ENCODE measurements at regions not wholly inside any gene's neighbourhood (a gene's known extent, or its start where the extent isn't known, plus 50 kb on each side); places are given as distances from the start of the nearest gene placed in this dataset.
"Not testable (repeated sequence)": the region's sequence is repeated elsewhere in the genome, so short reads cannot be mapped to it uniquely, and the experiment has no call there.

DNA sequence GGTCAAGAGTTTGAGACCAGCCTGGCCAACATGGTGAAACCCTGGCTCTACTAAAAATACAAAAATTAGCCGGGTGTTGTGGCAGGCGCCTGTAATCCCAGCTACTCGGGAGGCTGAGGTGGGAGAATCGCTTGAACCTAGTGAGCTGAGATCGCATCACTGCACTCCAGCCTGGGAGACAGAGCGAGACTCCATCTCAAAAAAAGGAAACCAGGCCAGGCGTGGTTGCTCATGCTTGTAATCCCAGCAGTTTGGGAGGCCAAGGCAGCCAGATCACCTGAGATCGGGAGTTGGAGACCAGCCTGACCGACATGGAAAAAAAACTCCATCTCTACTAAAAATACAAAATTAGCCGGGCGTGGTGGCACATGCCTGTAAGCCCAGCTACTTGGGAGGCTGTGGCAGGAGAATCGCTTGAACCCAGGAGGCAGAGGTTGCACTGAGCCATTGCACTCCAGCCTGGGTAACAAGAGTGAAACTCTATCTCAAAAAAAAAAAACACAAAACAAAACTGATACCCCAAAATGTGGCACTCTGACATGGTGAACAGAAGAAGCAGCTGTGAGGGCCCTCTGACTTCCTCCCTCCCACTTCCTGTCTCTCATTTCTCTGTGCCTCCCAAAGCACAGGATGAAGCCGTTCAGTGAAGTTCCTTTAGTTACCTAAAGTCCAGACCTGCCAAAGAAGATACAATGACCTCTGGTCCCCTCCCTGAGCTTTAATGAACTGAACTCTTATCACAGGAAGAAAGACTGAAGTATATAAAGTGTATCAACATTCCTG lies 93.2 kb upstream of the GRIN2A start:
- not testable (repeated sequence) for DNase-seq

DNA sequence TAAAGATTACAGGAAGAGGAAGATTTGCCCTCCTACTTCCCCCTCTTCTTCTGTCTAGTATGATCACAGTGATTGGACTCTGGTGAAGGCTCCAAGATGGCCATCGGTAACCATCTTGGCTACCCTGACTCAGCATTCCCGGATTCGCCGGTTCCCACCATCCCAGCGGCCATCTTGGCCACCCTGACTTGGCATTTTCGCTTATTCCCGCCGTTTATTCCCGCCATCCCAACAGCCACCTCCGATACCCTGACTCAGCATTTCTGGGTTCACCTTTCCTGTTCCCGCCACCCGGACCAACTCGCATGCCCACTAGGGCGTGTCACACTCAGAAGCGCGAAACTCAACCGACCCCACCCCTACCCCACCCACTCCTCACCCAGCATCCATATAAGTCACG lies 95.4 kb upstream of the GRIN2A start:
- DNase-seq, result no peak

DNA sequence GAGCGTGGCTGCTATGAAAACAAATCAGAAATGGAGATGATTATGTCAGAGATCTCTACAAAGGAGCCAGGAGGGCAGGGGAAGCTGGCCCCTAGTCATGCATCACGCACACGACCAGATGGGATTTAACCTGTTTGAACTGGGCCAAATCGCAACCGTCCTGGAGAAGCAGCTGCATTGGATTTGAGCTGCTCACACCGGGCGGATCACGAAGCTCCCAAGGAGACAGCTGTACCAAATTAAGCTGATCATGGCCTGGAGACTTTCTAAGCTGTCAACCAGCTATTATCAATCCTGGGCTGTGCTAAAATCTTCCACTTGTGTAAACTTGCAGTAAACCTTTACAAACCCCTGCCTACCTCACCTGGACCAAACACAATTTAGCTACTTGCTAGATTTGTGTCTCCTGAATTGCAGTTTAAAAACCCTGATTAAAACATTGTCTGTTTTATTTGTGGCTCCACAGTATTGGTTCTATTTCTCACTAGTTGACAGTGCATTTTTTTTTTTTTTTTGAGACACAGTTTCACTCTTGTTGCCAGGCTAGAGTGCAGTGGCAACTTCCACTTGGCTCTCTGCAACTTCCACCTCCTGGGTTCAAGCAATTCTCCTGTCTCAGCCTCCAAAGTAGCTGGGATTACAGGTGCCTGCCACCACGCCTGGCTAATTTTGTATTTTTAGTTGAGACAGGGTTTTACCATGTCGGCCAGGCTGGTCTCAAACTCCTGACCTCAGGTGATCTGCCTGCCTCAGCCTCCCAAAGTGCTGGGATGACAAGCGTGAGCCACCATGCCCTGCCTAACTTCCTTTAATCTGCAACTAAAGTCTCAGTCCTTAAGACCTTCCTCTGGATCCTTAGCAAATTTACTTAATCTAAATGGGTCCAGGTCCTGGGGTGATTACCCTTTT lies 98.3 kb upstream of the GRIN2A start:
- no peak for DNase-seq

DNA sequence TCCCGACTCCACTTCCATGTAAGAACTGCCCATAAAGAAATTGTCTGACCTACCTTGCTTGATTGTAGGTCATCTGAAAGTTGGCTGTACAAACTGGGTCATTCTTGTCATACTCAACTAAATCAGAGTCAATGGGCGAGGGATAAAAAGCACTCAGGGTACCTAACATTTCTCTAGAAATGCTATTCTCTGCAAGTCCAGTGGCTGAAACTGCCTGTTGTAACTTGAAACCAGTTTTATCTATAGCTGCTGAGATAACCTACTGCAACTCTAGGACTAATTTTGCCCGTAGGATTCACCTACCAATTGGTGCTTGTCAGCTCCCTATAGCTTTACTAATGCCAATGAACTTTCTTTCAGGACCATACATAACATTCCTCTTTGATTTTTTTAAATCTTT lies 100.1 kb upstream of the GRIN2A start:
- DNase-seq, result no peak

DNA sequence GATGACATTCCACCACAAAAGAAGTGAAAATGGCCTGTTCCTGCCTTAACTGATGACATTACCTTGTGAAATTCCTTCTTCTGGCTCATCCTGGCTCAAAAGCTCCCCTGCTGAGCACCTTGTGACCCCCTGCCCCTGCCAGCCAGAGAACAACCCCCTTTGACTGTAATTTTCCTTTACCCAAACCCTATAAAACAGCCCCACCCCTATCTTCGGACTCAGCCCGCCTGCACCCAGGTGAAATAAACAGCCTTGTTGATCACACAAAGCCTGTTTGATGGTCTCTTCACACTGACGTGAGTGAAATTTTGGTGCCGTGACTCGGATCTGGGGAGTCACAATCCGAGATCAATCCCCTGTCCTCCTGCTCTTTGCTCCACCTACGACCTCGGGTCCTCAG lies 101.0 kb upstream of the GRIN2A start:
- DNase-seq, result not testable (repeated sequence)

DNA sequence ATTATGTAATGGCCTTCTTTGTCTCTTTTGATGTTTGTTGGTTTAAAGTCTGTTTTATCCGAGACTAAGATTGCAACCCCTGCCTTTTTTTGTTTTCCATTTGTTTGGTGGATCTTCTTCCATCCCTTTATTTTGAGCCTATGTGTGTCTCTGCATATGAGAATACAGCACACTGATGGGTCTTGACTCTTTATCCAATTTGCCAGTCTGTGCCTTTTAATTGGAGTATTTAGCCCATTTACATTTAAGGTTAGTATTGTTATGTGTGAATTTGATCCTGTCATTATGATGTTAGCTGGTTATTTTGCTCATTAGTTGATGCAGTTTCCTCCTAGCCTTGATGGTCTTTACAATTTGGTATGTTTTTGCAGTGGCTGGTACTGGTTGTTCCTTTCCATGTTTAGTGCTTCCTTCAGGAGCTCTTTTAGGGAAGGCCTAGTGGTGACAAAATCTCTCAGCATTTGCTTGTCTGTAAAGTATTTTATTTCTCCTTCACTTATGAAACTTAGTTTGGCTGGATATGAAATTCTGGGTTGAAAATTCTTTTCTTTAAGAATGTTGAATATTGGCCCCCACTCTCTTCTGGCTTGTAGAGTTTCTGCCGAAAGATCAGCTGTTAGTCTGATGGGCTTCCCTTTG lies 95.3 kb upstream of the ATF7IP2 start:
- not testable (repeated sequence) for DNase-seq

DNA sequence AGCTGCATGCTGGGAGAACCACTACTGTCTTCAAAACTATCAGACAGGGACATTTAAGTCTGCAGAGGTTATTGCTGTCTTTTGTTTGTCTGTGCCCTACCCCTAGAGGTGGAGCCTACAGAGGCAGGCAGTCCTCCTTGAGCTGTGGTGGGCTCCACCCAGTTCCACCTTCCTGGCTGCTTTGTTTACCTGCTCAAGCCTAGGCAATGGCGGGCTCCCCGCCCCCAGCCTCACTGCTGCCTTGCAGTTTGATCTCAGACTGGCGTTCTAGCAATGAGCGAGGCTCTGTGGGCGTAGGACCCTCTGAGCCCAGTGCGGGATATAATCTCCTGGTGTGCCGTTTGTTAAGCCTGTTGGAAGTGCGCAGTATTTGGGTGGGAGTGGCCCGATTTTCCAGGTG lies 93.7 kb upstream of the ATF7IP2 start:
- DNase-seq, result not testable (repeated sequence)

DNA sequence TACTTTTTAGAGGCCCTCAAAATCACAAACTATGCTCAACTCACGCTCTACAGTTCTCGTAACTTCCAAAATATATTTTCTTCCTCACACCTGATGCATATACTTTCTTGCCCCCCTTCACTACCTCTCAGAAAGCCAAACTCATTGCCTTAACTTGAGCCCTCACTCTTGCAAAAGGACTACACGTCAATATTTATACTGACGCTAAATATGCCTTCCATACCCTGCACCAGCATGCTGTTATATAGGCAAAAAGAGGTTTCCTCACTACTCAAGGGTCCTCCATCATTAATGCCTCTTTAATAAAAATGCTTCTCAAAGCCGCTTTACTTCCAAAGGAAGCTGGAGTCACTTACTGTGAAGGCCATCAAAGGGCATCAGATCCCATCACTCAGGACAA lies 92.9 kb upstream of the ATF7IP2 start:
- DNase-seq, result not testable (repeated sequence)

DNA sequence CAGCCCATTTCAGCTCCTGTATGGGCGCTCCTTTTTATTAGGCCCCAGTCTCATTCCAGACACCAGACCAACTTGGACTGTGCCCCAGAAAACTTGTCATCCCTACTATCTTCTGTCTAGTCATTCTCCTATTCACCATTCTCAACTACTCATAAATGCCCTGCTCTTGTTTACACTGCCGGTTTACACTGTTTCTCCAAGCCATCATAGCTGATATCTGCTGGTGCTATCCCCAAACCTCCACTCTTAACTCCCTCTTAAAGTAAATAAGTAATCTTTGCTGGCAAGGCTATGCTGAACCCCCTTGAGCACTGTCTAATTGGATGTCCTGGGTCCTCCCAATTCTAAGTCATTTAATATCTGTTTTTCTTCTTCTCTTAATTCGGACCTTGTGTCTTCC lies 91.7 kb upstream of the ATF7IP2 start:
- not testable (repeated sequence) for DNase-seq

DNA sequence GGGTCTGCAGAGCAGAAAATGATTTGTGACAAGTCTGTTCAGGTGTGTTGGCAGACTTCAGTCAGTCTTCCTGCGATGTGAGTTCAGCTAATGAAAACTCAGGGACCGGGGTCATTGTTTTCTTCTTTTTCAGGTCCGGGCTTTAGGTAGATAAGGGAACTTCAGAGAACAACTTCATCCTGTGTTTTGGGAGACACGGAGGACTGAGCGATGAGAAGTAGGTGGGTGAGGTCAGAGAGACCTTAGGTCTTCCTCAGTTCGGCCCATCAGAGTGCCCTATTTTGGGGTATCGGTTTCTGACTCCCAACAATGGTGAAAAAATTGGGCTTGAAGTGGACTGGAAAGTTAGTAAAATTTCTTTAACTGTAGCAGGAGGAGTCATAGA lies 88.9 kb upstream of the ATF7IP2 start:
- DNase-seq, result no peak

DNA sequence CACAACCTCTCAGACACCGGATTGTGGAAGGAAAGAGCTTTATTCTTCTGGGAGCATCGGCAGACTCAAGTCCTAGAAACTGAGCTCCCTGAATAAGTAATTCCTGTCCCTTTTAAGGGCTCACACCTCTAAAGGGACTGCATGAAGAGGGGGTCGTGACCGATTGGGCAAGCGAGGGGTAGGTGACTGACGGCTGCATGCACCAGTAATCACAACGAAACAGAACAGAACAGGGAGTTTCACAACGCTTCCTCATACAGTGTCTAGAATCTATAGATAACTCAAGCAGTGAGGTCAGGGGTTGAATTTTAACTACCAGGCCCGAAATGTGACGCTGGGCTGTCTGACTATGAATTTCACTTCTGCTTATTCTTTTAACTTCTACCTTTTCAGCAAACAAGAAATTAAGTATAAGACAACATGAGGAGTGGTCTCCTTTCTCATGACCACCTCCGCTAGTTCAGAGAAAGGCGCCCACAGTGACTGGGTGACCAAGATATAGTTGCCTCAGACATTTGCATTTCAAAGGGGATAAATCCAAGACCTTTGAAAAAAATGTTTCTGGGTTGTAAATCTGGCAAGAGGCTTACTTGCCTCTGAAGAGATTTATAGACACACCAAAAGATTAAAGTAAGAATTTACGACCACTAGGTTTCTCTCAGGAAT lies 88.4 kb upstream of the ATF7IP2 start:
- DNase-seq, result no peak

DNA sequence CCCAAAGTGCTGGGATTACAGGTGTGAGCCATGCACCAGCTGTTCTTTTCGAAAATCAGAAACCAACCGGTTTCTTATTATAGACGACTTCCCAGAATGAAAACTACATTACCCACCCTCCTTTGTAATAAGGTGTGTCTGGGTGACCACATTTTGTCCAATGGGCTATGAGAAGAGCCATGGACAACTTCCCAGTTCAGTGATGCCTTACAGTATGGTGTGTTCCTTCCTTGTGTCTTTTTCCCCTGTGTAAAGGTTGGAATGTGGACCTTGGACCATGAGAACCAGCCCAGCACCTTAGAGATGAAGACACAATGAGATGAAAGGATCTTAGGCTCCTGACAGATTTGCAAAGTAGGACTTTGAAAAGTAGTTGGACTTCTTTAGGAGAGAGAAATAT lies 85.0 kb upstream of the ATF7IP2 start:
- no peak for DNase-seq

DNA sequence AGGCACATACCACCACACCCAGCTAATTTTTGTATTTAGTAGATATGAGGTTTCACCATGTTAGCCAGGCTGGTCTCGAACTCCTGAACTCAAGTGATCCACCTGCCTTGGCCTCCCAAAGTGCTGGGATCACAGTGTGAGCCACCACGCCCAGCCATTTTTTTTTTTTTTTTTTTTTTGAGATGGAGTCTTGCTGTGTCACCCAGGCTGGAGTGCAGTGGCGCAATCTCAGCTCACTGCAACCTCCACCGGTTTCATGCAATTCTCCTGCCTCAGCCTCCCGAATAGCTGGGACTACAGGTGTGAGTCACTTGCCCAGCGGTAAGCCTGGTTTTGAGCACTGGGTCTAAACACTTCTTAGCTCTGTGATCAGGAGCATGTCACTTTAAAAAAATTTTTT lies 84.3 kb upstream of the ATF7IP2 start:
- not testable (repeated sequence) for DNase-seq

DNA sequence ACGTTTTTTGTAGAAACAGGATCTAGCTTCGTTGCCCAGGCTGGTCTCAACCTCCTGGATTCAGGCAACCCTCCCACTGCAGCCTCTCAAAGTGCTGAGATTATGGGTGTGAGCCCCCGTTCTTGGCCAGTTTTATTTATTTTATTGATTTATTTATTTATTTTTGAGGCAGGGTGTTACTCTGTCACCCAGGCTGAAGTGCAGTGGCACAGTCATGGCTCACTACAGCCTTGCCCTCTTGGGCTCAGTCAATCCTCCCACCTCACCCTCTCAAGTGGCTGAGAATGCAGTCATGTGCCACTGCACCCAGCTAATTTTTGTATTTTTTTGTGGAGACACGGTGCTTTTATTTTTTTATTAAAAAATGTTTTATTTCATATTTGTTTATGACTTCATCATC lies 79.9 kb upstream of the ATF7IP2 start:
- DNase-seq, result no peak

DNA sequence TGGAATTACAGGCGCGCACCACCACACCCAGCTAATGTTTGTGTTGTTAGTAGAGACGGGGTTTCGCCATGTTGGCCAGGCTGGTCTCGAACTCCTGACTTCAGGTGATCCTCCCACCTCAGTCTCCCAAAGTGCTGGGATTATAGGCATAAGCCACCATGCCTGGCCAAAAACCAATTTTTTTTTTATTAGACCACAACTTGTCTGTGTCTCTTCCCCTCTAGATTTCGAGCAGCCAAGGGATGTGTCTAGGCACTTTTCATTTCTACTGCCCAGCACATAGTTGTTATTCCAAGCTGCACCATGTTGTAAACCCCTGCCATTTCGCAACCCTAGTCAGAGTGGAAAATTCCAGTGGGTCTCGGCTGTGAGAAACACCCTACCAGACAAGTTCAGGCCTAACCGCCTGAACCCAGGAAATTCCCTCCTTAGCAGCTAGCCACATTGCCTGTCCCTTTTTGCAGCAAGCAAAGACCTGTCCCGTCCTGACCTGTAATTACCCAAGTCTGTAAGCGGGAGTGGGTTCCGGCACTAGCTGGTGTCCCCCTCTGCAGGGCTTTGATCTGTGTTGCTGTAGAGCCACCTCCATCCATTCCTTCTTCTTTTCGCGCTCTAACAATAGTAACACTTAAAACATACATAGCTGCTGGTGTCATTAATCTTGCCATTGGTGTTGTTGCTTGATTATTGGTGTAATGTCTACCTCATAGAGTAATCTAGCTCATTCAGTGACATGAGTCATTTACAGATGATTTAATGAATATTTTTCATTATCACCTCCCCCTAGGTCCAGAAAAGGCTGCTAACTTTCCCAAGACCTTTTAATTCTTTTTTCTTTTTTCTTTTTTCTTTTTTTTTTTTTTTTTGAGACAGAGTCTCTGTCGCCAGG lies 77.3 kb upstream of the ATF7IP2 start:
- DNase-seq, result no peak

DNA sequence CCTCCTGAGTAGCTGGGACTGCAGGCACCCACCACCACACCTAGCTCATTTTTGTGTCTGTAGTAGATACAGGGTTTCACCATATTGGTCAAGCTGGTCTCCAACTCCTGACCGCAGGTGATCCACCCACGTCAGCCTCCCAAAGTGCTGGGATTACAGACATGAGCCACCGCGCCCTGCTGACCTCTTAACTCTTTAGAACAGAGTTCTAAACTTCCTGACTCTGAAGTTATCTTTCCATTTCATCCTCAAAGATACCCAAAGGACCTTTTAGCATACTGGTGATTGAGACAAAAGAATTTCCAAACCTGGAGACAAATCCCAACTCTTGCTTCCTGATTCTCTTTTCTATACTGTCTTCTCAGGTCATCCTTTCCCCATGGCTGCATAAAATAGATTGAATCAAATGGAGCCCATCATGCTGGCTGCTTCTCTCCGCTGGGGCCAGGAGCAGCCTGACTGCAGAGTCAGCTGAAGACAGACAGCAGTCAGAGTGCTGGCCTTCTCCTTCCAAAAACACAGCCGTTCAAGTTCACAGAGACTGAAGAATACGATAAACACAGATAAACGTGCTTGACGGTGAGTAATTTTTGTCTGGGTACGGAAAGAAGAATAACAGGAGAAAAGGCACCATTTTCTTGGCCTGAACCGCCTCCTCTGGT lies 76.5 kb upstream of the ATF7IP2 start:
- DNase-seq, result no peak

DNA sequence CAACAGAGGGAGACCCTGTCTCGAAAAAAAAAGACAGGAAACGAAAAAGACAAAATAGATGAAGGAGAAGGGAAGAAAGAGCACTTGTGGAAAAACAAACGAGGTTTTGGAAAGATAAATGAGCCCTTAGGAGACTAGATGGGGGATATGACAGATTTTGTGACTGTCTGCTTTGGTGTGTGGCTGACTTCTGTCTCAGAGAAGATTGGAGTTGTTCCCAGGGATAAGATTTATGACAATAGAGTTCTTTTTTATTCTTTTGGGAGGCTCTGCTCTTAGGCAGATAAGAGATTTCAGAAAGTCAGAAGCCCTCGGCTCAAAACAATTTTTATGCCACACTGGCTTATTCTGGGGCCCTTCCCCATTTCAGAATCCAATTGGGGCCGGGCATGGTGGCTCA lies 73.9 kb upstream of the ATF7IP2 start:
- no peak for DNase-seq

DNA sequence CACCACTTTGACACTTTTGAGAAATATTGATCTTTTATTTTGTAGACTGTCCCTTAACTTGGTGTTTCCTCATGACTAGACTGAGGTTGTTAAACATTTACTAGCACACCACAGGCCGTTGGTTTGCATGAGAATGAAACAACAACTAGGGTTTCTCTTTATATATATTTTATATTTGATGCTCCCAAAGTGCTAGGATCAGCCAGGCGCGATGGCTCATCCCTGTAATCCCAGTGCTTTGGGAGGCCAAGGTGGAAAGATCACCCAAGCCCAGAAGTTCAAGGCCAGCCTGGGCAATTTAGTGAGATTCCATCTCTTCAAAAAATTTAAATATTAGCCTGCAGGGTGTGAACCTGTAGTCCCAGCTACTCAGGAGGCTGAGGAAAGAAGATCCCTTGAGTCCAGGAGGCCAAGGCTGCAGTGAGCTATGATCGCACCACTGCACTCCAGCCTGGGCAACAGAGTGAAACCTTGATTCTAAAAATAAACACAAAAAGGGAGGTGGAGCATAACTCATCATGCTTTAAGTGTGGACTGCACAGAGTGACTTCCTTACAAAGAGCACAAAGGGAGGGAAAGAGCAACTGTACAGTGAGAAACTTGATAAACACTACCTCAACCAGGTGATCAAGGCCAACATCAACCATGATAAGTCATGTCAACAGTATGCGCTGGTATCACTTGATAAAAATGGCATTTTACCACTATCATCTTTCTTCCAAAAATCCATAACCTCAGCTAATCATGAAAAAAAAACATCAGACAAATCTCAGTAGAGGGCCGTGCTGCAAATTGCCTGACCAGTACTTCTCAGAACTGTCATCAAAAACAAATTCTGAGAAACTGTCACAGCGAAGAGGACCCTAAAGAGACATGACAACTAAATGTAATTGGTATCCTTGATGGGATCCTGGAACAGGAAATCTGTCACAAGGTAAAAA lies 72.8 kb upstream of the ATF7IP2 start:
- no peak for DNase-seq

DNA sequence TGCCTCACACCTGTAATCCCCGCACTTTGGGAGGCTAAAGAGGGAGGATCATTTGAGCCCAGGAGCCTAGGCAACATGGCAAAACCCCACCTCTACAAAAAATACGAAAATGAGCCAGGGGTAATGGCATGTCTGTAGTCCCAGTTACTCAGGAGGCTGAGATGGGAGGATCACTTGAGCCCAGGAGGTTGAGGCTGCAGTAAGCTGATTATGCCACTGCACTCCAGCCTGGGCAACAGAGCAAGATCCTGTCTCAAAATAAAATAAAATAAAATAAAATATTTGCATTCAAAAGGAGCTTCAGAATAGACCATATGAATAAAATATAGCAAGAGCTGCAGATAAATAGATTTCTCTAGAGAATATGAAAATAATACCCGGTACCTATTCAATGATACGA lies 71.5 kb upstream of the ATF7IP2 start:
- DNase-seq, result no peak

DNA sequence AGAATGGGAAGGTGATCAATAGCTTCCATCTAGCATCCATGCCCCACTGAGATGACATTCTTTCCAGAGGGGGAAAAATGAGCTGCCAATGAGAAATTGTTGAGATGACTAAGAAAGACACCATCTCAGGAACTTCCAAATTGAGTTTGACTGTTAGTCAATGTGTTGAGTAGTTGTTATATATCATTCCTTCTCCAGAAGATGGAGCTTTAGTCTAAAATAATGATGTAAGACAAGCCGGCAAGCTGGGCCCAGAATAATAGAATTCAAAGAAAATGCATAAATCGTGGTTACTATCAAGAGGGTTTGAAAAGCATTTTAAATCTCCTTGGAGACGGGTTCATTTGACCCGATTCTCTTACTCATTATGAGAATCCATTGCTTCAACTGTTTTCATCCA lies 71.0 kb upstream of the ATF7IP2 start:
- DNase-seq, result no peak

All from activated CD8-positive, alpha-beta memory T cell treated with anti-CD3 and anti-CD28 coated beads for 24 hours (primary cell).